GM18508 (cell line): ENCODE measurements at regions not wholly inside any gene's neighbourhood (a gene's known extent, or its start where the extent isn't known, plus 50 kb on each side); places are given as distances from the start of the nearest gene placed in this dataset.

ENCODE experiments used
- ATAC-seq: cut with Tn5 transposase; IDR thresholded peaks from one replicate; pipeline ENCODE4 v1.9.1; 2021; ENCODE audit warnings: moderate number of reproducible peaks; ENCODE audit not compliant: insufficient read depth, unreplicated experiment

- no peak for ATAC-seq
Observed at GRCh38 chr16:73510852-73511251, 462.9 kb upstream of the ZFHX3 start.

GRCh38 chr16:73506568-73507056 lies 458.7 kb upstream of the ZFHX3 start:
- ATAC-seq: no peak

- ATAC-seq: no peak
Observed at GRCh38 chr16:73505577-73505976, 457.6 kb upstream of the ZFHX3 start.

- ATAC-seq: no peak
Observed at GRCh38 chr16:73504591-73505575, 457.0 kb upstream of the ZFHX3 start.

- no peak for ATAC-seq
Observed at GRCh38 chr16:73503093-73503492, 455.2 kb upstream of the ZFHX3 start.

GRCh38 chr16:73499276-73499675 lies 451.3 kb upstream of the ZFHX3 start:
- no peak for ATAC-seq

GRCh38 chr16:73485880-73486279 lies 438.0 kb upstream of the ZFHX3 start:
- no peak for ATAC-seq

- ATAC-seq: no peak
Observed at GRCh38 chr16:73483934-73484711, 436.2 kb upstream of the ZFHX3 start.

- ATAC-seq: no peak
Observed at GRCh38 chr16:73483076-73483791, 435.3 kb upstream of the ZFHX3 start.

- ATAC-seq: no peak
Observed at GRCh38 chr16:73482310-73482709, 434.4 kb upstream of the ZFHX3 start.

- ATAC-seq: no peak
Observed at GRCh38 chr16:73480381-73480780, 432.5 kb upstream of the ZFHX3 start.

- no peak for ATAC-seq
Observed at GRCh38 chr16:73473713-73474112, 425.8 kb upstream of the ZFHX3 start.

- ATAC-seq: no peak
Observed at GRCh38 chr16:73464834-73465233, 416.9 kb upstream of the ZFHX3 start.

GRCh38 chr16:73459586-73459985 lies 411.7 kb upstream of the ZFHX3 start:
- no peak for ATAC-seq

GRCh38 chr16:73457851-73458250 lies 409.9 kb upstream of the ZFHX3 start:
- ATAC-seq: no peak

- no peak for ATAC-seq
Observed at GRCh38 chr16:73448970-73449369, 401.0 kb upstream of the ZFHX3 start.

- ATAC-seq: no peak
Observed at GRCh38 chr16:73447846-73448245, 399.9 kb upstream of the ZFHX3 start.

- no peak for ATAC-seq
Observed at GRCh38 chr16:73434621-73435020, 386.7 kb upstream of the ZFHX3 start.

GRCh38 chr16:73433731-73434307 lies 385.9 kb upstream of the ZFHX3 start:
- no peak for ATAC-seq
